ENCODE measurements at regions not wholly inside any gene's neighbourhood (a gene's known extent, or its start where the extent isn't known, plus 50 kb on each side); places are given as distances from the start of the nearest gene placed in this dataset.

GRCh38 chr15:38705436-38706219, 141.0 kb upstream of the RASGRP1 start:
- no peak for TF ChIP-seq POU6F1 (CRISPR knock-in tag; IDR thresholded peaks at IDR 0.05; ENCODE audit: borderline replicate concordance, low read depth)
- TF ChIP-seq PATZ1 (CRISPR knock-in tag; IDR thresholded peaks at IDR 0.05; ENCODE audit: borderline replicate concordance), result no peak
- no peak for TF ChIP-seq ZNF565 (CRISPR knock-in tag; conservative IDR thresholded peaks at IDR 0.05; ENCODE audit: low read depth)
- TF ChIP-seq ZFP30 (CRISPR knock-in tag; IDR thresholded peaks at IDR 0.05), result no peak
- TF ChIP-seq ARNTL (CRISPR knock-in tag; IDR thresholded peaks at IDR 0.05; ENCODE audit: borderline replicate concordance, low read depth), result no peak
